Tibial nerve (tissue), 4 donors: ENCODE measurements at regions not wholly inside any gene's neighbourhood (a gene's known extent, or its start where the extent isn't known, plus 50 kb on each side); places are given as distances from the start of the nearest gene placed in this dataset.

Experiments used
- DNase-seq, 2 donors: peaks; one replicate each; pipeline ENCODE4 v3.0.0-alpha.2; 2019; ENCODE audit warnings: low spot score in 2 of 2
- H3K27ac ChIP-seq, 4 donors: fragments of 200-600 bp; sonication (generic) in 3 of 4; one replicate each; pipeline ENCODE4 v1.5.1; 2017 to 2019; ENCODE audit warnings: mild to moderate bottlenecking in 1 of 4
- H3K27me3 ChIP-seq, 2 donors: fragments of 200-600 bp; sonication (generic) in 1 of 2; one replicate each; pipeline versions ENCODE4 v1.5.1 to v1.6.0; 2017 to 2019
- H3K36me3 ChIP-seq, 3 donors: fragments of 200-600 bp; sonication (generic); one replicate each; pipeline ENCODE4 v1.5.1; 2018 to 2019
- H3K4me1 ChIP-seq, 4 donors: fragments of 200-600 bp; sonication (generic) in 3 of 4; one replicate each; pipeline ENCODE4 v1.5.1; 2017 to 2019
- H3K4me3 ChIP-seq, 4 donors: fragments of 200-600 bp; sonication (generic) in 3 of 4; one replicate each; pipeline ENCODE4 v1.5.1; 2017 to 2019; ENCODE audit warnings: mild to moderate bottlenecking in 1 of 4, moderate library complexity in 1 of 4
- H3K9me3 ChIP-seq, 4 donors: fragments of 200-600 bp; sonication (generic) in 3 of 4; one replicate each; pipeline ENCODE4 v1.5.1; 2017 to 2019
- EP300 ChIP-seq, 2 donors: sonication (generic); formaldehyde crosslinking; IDR thresholded peaks; one replicate each; pipeline ENCODE4 v1.6.1; 2017; ENCODE audit warnings: antibody characterized with exemption in 2 of 2, mild to moderate bottlenecking in 1 of 2
- POLR2A ChIP-seq, 2 donors: fragments of 450-650 bp; IDR thresholded peaks; one replicate each; pipeline ENCODE4 v1.6.1; 2017; ENCODE audit warnings: antibody characterized with exemption in 2 of 2, mild to moderate bottlenecking in 2 of 2, moderate library complexity in 2 of 2
- WGBS, 2 donors: methylation state at CpG; one replicate each; pipeline ENCODE4 v1.1.5; 2018; 5-methylcytosine and 5-hydroxymethylcytosine counted together
- TF ChIP-seq, protein P1 (sequence below), 5 experiments: fragments of 200-600 bp in 3 of 5; fragments of 450-650 bp in 2 of 5; sonication (generic) in 3 of 5; IDR thresholded peaks; one replicate each; pipeline ENCODE4 v1.5.1; 2016 to 2019; ENCODE audit warnings: antibody characterized with exemption in 5 of 5, mild to moderate bottlenecking in 3 of 5, moderate library complexity in 2 of 5

GRCh38 chr7:20894806-20895205, 108.1 kb upstream of the SP8 start:
- Histone ChIP-seq H3K36me3 (no peaks in the 10 kb centered on the region), H3K9me3 (peaks cover 0 to under 1% (median 0%) of the 10 kb centered on the region in 4 donors), H3K4me3 (no peak overlapping the region), H3K4me1 (no peaks in the 10 kb centered on the region), H3K27ac (no peak overlapping the region), H3K27me3 (no peaks in the 10 kb centered on the region)
- no peak for DNase-seq
- TF ChIP-seq, protein P1, sequence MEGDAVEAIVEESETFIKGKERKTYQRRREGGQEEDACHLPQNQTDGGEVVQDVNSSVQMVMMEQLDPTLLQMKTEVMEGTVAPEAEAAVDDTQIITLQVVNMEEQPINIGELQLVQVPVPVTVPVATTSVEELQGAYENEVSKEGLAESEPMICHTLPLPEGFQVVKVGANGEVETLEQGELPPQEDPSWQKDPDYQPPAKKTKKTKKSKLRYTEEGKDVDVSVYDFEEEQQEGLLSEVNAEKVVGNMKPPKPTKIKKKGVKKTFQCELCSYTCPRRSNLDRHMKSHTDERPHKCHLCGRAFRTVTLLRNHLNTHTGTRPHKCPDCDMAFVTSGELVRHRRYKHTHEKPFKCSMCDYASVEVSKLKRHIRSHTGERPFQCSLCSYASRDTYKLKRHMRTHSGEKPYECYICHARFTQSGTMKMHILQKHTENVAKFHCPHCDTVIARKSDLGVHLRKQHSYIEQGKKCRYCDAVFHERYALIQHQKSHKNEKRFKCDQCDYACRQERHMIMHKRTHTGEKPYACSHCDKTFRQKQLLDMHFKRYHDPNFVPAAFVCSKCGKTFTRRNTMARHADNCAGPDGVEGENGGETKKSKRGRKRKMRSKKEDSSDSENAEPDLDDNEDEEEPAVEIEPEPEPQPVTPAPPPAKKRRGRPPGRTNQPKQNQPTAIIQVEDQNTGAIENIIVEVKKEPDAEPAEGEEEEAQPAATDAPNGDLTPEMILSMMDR (IDR thresholded peaks at IDR 0.05): no peak
- no peak for TF ChIP-seq EP300 (IDR thresholded peaks at IDR 0.05)
- no peak for TF ChIP-seq POLR2A (IDR thresholded peaks at IDR 0.05)

DNA sequence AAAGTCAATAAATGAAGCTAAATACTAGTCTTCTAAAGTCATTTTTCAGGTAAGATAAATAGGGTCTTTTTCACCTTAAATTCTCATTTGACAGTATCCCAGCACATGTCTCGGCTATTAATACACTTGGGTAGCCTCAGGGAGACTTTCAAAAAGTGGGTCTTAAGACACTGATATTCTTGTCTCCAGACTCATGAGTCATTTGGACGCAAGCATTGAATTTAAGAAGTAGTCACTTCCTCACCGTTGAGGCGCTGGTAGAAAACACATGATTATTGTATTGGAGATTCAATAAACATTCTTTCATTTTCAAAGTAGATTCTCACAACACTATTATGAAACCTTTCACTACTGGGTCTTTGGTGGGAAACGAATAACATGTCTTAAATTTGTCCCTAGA, 108.9 kb upstream of the SP8 start:
- 50 to 55% methylated on average over 5 of the region's 5 CpGs for WGBS, 2 donors
- Histone ChIP-seq H3K4me3 (no peak overlapping the region), H3K27ac (no peak overlapping the region), H3K9me3 (peaks cover 0 to 6% (median 0%) of the 10 kb centered on the region in 4 donors), H3K27me3 (no peaks in the 10 kb centered on the region), H3K36me3 (no peaks in the 10 kb centered on the region), H3K4me1 (no peaks in the 10 kb centered on the region)
- TF ChIP-seq POLR2A (IDR thresholded peaks at IDR 0.05) (no peak), EP300 (IDR thresholded peaks at IDR 0.05) (no peak)
- TF ChIP-seq, protein P1 (IDR thresholded peaks at IDR 0.05): no peak
- no peak for DNase-seq

- Histone ChIP-seq H3K9me3 (peaks cover 0 to 14% (median 0%) of the 10 kb centered on the region in 4 donors), H3K4me1 (no peaks in the 10 kb centered on the region), H3K27me3 (no peaks in the 10 kb centered on the region), H3K36me3 (no peaks in the 10 kb centered on the region), H3K4me3 (no peak overlapping the region), H3K27ac (no peak overlapping the region)
- DNase-seq: no peak
- 83 to 84% methylated on average over 2 of the region's 2 CpGs for WGBS, 2 donors
- TF ChIP-seq EP300 (IDR thresholded peaks at IDR 0.05): no peak
- no peak for TF ChIP-seq POLR2A (IDR thresholded peaks at IDR 0.05)
- TF ChIP-seq, protein P1 (IDR thresholded peaks at IDR 0.05): no peak
Measured at GRCh38 chr7:20896996-20897395, 110.3 kb upstream of the SP8 start.

DNA sequence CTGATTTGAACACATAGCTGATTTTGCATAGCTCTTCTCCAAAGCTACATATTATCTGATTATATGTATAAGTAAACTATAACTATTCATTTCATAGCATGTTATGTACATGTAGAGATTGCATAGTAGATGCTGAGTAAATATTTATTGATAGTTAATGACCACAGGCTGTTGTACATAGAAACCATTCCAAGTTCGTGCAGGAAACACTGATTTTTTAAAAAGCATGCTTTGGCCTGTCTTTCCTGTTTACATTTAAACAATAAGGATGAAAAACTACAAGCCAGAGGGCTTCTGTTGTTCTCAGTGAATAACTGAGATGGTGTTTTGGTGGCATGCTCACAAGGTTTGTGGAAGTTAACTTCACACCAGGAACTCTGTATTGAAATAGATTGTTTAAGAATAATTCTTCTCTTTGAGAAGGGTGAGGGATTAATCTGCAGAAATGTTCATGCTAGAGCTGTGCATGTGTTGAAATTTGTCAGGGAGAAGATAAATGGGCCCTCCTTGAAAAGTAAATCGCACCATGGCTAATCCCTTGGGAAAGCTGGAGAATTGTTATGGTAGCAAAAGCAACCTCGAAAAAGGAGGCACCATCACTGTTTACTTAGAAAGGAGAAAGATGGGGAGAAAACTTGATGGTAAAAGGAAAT, 120.2 kb upstream of the SP8 start:
- DNase-seq: no peak
- Histone ChIP-seq H3K4me1 (no peaks in the 10 kb centered on the region), H3K27me3 (no peaks in the 10 kb centered on the region), H3K9me3 (peaks cover 0 to 7% (median 0%) of the 10 kb centered on the region in 4 donors), H3K36me3 (no peaks in the 10 kb centered on the region), H3K27ac (no peak overlapping the region), H3K4me3 (no peak overlapping the region)
- no peak for TF ChIP-seq POLR2A (IDR thresholded peaks at IDR 0.05)
- TF ChIP-seq EP300 (IDR thresholded peaks at IDR 0.05): no peak
- TF ChIP-seq, protein P1 (IDR thresholded peaks at IDR 0.05): no peak
- WGBS, 2 donors: 53 to 59% methylated on average over 3 of the region's 3 CpGs

DNA sequence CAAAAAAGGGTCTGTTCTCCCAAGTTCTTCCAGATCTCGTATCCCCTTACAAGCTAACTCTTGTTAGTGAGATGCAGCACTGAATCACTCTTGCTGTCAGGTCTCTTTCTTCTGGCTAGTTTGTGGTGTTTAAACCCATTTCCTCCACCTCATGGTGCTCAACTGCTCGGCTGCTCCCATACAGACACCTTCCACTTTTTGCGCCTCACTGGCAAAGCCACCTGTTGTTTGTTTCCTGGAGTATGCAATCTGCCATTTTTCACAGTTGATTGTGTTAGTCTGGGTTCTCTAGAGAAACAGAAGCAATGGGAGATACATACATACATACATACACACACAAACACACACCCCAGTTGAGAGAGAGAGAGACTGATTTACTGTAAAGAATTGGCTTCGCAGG, 124.4 kb upstream of the SP8 start:
- Histone ChIP-seq H3K4me3 (no peak overlapping the region), H3K36me3 (no peaks in the 10 kb centered on the region), H3K27me3 (no peaks in the 10 kb centered on the region), H3K27ac (no peak overlapping the region), H3K4me1 (no peaks in the 10 kb centered on the region), H3K9me3 (no peaks in the 10 kb centered on the region)
- TF ChIP-seq, protein P1 (IDR thresholded peaks at IDR 0.05): no peak
- TF ChIP-seq EP300 (IDR thresholded peaks at IDR 0.05): no peak
- TF ChIP-seq POLR2A (IDR thresholded peaks at IDR 0.05): no peak
- DNase-seq: no peak
- 63 to 65% methylated on average over 4 of the region's 4 CpGs for WGBS, 2 donors
